SK-MEL-5 (cell line): ENCODE measurements at regions not wholly inside any gene's neighbourhood (a gene's known extent, or its start where the extent isn't known, plus 50 kb on each side); places are given as distances from the start of the nearest gene placed in this dataset.

Experiments
- DNase-seq: peaks from one replicate; pipeline ENCODE4 v3.0.0-alpha.2; 2016; ENCODE audit warnings: low read depth, low spot score
- in situ Hi-C: cut with HindIII; loops from 2 replicates; pipeline ENCODE4 v1.10.0; 2016; ENCODE audit warnings: low sequenced_read_pairs, high pct_unique_total_duplicates, low pct_unique_long_range_greater_than_20kb

DNA sequence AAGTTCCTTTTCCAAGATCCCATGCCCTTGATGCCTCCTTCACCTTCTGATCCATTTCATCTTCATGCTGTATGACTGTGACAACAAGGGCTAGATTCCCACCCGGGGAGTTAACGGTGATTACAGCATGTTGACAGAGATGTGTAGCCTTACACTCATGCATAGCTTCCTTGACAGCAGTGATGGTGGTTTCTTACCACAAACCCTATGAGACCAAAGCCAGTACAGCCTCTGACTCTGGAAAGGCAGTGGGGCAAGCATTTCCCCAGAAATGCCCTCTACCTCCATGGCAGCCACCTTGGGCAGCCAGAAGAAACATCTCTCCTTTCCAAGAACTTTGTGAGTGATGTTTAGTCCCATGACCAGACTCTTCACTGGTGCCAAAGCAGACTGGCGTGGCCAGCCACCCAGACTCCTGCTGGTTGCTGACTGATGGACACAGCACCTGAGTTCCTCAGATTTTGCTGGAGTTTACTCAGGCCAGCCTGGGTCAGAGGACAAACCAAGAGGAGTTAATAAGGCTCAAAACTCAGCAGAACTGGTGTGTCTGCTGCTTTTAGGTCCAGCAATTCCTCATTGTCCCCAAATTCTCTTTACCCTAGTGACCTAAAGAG is 199.7 kb upstream of the SLC27A6 start:
- DNase-seq: no peak
- in situ Hi-C loops: no loop called here

DNA sequence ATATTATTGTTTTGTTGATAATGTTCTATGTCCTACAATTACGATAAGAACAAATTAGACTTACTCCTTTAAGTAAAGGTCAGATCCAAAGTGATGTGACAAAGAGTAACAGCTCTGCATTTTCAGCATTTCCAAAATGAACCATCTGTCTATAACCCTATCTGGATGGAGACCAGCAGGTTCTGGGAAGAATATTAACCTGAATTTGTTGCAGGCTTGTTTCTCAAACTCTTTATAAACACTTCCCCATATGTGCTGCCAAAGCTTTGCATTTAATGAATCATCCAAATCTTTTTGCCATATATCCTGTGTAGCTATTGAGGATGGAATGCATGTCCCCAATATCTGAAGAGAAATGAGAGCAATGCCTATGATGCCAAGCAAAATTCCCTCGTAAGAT is 198.9 kb upstream of the SLC27A6 start:
- in situ Hi-C loops: no loop called here
- DNase-seq: no peak

DNA sequence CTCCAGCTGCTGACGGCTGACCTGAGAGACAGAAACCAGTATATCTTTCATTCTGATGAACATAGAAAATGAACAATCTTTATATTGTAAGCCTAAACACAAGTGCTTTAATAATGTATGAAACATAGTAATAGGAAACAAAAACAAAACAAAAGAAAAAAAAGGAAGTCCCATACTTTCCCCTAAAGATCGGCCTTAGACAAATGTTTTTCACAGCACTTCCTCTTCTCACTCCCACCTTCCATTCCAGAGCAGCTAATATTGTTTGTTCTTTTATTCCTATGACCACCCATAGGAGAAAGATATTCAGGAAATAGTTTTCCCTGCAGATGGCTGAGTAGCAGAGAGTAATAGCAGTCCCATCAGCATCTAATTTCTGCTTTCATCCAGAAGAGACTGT is 194.4 kb upstream of the SLC27A6 start:
- in situ Hi-C loops: no loop called here
- DNase-seq: no peak

DNA sequence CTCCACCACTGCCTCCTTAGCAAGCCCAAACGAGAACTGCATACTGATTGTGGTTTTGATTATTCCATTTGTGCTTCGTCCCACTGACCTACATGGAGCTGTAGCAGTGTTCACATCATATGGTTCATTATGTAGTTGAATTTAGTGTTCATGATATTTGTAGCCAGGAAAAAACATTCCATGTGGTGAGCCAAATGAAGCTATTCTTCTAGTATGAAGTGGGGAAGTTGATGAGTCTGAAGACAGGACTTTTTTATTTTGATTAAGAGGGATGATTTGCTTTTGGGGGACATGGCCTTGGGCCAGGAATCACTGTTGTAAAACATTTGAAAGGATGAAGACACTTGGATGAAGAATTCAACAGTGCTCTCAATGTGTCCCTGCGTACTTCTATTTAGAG is 192.9 kb upstream of the SLC27A6 start:
- in situ Hi-C loops: no loop called here
- DNase-seq: no peak

DNA sequence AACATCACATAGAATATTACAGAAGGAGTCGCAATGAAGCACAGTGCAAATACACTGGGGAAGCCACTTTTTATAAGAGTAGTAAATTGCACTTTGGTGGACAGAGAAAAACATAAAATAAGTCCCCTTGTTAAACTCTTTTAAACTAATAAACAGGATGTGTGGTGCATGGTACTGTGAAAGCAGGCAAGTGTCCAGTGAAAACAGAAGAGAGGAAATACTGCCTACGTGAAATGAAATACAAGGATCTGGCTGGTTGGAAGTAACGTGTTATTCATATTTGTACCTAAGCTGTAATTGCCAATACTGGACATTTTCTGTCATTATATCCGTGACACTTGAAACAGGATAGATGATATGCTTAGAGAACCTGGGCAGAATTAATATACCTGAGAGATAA is 191.9 kb upstream of the SLC27A6 start:
- DNase-seq: no peak
- in situ Hi-C loops: no loop called here

DNA sequence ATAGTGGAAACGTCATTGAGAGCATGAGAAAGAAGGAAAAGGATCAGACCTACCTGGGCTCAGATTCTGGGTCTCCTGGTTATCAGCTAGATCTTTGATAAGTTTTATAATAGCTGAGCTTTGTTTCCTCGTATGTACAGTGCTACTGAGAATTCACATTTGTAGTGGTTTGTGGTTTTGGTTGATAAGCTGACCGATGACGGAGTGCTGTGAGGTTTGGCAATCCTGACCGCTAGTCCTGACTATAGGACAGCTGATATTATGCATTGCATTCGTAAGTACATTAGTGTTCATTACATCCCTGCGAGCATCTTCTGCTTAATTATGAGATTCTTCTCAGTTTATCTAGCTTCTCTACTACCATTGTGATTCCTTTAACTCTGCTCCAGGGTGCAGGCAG is 190.7 kb upstream of the SLC27A6 start:
- in situ Hi-C loops: no loop called here

DNA sequence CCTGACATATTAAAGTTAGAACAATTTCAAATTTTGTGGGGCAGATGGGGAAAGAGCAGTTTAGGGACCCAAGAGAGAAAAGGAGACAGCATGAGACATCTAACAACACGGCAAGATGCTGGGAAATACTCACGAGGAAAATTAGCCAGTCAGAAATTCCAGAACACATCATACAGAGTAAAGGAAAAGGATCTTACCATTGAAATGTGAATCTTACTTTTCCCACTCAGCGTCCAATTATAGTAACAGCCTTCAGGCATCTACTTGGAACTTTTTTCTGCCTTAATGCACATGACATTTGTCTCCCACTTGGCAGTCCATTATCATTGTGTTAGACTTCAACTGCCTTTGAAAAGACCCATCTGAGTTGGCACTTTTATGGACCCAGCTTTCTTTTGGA is 189.7 kb upstream of the SLC27A6 start:
- in situ Hi-C loops: no loop called here
- DNase-seq: no peak

More for the DNA sequence above, 190.7 kb upstream of the SLC27A6 start:
- peak; percentile 2 for DNase-seq

DNA sequence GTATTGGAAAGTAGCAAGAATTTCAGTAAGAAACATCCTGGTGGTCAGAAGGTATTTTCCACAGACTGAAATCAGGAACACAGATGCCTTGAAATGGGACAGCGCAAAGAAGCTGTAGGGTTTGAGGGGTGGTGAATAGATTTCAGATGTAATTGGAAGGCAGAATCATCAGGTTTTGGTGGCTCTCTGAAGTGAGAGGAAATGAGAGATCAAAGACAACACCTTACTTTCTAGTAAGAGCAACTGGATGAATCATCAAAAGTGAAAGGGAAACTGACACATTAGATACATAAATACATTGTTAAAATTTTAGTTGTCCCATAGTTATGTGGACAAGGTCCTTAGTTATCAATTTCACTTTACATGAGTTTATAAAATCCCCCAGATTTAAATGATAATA is 188.2 kb upstream of the SLC27A6 start:
- no peak for DNase-seq
- in situ Hi-C loops: no loop called here

DNA sequence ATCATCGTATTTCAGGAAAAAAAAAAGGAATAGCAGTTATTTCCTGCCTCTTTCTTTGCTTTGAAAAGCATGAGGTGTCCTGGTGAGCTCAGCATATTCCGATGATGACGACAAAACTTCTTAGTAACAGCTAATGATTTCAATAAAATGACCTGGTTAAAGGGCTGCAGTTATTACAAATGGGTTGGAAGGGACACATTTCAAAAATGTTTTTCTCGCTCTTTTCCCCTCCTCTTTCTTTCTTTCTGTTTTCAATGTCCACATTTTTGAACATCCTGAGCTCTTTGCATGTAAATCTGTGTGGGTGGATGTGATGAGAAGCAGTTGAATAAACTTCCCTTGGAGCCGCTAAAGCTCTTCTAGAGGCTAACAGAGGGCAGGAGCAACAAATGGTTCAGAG is 186.8 kb upstream of the SLC27A6 start:
- in situ Hi-C loops: no loop called here
- no peak for DNase-seq

DNA sequence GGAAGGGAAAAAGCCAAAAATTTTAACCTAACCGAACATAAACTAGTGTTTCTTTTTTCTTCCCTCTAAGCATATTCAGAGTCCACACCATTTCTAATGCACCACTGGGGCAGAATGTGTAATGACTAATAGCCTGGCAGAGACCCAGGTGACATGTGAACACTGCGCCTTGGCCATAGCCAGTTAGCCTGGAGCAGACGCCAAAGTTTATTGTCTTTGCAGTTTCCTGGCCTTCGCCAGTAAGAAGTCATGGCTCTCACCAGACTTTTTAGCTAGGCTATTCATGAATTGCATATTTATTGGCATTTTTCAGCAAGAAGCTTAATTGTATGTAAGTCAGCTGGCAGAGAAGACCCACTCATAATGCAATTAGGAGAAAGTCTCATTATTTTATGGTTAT is 182.8 kb upstream of the SLC27A6 start:
- in situ Hi-C loops: no loop called here
- peak; percentile 59 for DNase-seq

DNA sequence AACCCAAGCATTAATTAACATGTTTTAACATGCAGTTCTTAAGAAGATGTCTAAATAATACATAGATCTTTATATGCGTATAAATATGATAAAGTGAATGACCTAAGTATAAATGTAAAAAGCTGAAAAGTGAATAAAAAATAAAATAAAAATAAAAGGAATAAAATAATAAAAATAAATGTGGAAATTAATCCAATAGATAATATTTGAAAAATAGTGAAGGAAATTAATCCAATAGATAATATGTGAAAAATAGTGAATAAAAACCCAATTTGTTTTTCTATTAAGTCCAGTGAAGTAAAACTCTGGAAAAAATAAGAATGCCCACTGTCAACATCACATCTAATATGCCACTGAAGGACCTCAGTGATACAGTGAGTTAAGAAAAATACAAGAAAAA is 180.6 kb upstream of the SLC27A6 start:
- in situ Hi-C loops: no loop called here
- DNase-seq: no peak

DNA sequence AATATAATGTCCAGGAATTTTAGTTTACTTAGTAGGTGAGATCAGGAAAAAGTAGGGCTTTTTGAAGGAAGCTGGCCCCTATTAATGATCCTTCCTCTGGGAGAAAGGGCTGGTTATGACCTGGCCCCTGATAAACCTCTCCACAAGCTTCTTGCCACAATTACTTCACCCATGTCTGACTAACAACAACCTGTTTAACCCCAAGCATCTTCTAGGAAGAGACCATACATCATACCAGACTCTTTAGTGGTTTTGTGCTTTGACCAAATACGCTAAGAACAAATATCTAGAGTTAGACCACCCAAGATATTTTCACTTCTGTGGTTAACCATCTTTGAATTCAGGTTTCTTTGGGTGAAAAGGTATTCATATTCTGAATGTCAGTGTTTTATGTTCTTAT is 174.0 kb upstream of the SLC27A6 start:
- DNase-seq: no peak
- in situ Hi-C loops: no loop called here

DNA sequence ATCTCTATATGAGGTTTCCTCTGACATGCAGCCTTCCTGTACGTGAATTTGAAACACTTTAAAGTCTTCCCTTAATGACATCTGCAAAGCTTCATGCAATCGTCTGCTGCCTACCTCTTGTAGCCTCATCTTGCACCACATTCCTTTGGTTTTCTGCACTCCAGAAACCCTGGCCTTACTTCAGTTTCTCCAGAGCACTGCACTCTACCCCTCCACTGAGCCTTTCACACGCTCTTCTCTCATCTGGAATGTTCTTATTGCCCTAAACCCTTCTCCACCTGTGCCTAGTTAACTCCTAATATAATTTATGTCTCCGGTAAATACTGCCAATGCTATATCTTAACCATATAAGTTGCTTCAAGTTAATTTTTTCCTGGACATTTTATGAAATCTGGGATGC is 168.8 kb upstream of the SLC27A6 start:
- no peak for DNase-seq
- in situ Hi-C loops: no loop called here

DNA sequence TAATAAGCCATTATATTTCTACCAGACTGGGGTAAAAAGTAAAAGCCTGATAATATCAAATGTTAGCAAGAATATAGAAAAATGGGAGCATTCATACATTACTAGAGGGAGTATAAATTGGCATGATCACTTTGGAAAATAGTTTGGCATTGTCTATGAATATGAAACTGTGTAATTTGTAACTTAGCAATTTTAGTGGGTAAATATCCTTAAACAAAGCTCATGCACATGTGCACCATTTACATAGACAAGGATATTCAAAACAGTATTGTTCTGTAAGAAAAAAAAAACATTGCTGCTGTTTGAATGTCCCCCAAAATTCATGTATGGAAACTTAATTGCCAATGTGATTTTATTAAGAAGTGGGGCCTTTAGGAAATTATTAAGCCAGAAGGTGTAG is 166.4 kb upstream of the SLC27A6 start:
- in situ Hi-C loops: no loop called here
- no peak for DNase-seq

DNA sequence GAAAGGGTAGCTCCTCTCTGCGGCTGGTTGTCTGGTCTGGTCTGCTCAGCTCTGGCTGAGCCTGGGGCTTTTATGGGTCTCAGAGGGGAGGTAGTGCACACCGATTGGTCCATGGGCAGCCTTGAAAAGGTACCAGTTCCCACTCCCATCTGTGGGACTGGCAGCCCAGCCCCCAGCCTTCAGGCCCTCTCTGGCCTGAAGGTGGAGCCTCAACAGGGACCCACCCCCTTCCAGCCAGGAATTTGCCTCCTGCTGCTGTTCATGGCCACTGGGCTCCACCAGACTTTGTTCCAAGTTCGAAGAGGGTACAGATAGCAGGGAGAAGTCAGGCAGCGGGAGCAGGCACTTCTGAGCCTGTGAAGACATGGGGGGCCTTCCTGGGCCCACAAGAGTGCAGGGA is 165.3 kb upstream of the SLC27A6 start:
- DNase-seq: no peak

DNA sequence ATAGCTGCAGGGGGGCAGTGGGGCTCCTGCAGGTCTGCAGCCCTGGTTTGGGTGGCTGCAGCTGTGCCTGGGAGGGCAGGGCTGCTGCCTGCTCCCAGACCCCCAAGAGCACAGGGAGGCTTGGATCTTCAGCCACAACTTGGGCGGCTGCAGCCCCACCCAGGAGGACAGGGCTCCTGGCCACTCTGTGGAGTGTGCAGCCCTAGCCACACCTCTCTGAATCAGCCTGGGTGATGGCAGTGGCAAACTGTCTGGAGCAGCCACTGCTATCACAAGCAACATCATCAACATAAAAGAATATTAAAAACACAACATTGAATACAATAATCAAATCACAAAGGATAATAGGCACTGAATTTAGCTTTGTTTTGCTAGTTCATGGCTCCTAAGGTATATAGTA is 164.9 kb upstream of the SLC27A6 start:
- in situ Hi-C loops: no loop called here
- DNase-seq: no peak

More for the DNA sequence above, 165.3 kb upstream of the SLC27A6 start:
- in situ Hi-C loops: no loop called here

DNA sequence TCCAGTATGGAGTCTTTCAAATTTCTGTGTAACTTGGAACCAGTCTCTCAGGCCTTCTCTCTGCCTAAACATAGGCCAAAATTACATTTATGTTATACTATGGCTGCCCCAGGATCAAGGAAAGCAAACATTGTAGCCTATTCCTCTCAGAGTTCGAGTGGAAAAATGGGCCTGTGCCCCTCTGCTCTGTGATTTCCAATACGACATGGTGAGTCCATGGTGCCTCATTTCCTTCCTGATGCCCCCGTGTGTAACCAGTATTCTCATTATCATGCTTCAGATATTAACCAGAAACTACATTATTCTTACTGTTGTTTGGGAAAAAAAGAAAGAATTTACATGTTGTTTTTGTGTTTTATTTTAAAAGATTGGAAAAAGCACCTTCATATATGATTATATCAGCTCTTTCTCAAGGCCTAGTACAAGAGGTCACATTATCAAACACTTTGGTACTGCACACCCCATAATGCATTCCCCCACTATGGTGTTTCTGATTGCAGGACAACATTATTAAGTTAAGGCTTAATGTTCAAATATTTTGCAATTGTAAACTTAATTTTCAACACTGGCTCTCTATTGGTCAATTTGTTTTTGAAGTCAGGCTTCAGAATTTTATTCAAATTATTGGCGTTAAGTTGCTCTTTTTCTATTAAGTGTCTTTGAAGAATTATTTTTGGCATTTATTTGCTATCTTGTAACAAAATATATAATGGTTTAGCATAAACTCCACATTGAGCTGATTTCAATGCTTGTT is 151.8 kb upstream of the SLC27A6 start:
- no peak for DNase-seq

DNA sequence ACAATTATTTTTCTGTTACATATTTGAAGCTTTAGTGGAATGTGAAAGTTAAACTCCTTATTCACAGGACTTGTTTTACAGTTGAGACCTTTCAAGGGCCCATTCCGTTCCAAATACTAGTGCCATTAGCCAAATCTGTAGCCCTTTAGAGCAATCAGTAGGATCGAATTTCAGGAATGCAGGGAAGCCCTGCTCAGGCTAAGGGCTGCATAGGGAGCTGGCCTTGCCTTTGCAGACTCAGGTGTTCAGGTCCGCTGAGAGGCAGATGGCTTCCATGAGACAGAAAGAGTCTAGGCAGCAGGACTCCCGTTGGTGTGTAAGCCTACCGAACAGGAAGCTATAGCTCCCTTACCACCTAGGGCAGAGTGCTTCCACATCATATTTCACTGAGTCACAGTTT is 150.1 kb upstream of the SLC27A6 start:
- DNase-seq: no peak
- in situ Hi-C loops: no loop called here

More for the DNA sequence above, 151.8 kb upstream of the SLC27A6 start:
- in situ Hi-C loops: no loop called here

DNA sequence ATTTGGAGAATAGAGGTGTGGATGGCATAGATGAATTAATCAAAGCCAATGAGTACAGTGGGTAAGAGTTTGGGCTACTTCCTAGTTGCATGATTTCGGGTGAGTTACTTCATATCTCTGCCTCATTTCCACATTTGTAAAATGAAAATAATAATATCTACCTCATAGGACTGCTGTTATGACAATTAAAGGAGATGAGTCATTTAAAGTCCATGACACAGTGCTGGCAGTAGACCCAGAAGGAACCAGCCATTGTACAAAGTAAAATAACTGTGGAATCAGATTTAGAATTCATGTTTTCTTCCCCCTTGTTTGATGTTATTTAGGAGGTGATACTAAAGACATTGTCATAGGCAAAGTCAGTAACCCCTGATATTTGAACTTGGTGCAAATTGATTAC is 139.5 kb upstream of the SLC27A6 start:
- in situ Hi-C loops: no loop called here
- DNase-seq: no peak
